ENCODE measurements at regions not wholly inside any gene's neighbourhood (a gene's known extent, or its start where the extent isn't known, plus 50 kb on each side); places are given as distances from the start of the nearest gene placed in this dataset.

GRCh38 chr5:124419531-124419930 is 326.9 kb downstream of the ZNF608 start:
- TF ChIP-seq CTCF (IDR thresholded peaks at IDR 0.05) = no peak
- Histone ChIP-seq H3K9ac (ENCODE audit: insufficient read depth, low read length, poor library complexity, severe bottlenecking) (no peak overlapping the region), H3K79me2 (ENCODE audit: insufficient read depth, low read length) (no peaks in the 10 kb centered on the region), H2AFZ (ENCODE audit: insufficient read depth, low read depth, low read length, poor library complexity, severe bottlenecking) (no peak overlapping the region), H4K20me1 (ENCODE audit: insufficient read depth, low read length) (no peaks in the 10 kb centered on the region), H3K4me3 (replicated peaks in 1 of 3; ENCODE audit: low read depth in 2 of 3, low read length in 3 of 3) (no peak overlapping the region), H3K27me3 (ENCODE audit: control insufficient read depth in 2 of 2, insufficient read depth in 2 of 2, low read length in 2 of 2) (no peaks in the 10 kb centered on the region), H3K4me2 (replicated peaks; ENCODE audit: extremely low read depth, low read length, poor library complexity, severe bottlenecking) (no peak overlapping the region), H3K4me1 (ENCODE audit: control insufficient read depth in 1 of 2, insufficient read depth in 2 of 2, low read length in 2 of 2) (no peaks in the 10 kb centered on the region), H3K27ac (ENCODE audit: low read depth in 1 of 2, low read length in 2 of 2) (no peak overlapping the region), H3K9me3 (replicated peaks in 1 of 2; ENCODE audit: control insufficient read depth in 1 of 2, insufficient read depth in 1 of 2, low read length in 2 of 2) (peaks cover 12 to 19% of the 10 kb centered on the region in 2 donors), H3K36me3 (replicated peaks in 1 of 2; ENCODE audit: control insufficient read depth in 1 of 2, insufficient read depth in 2 of 2, low read length in 2 of 2) (no peaks in the 10 kb centered on the region)
- no peak overlapping the region for H3K4me3 Mint-ChIP-seq
- no peak overlapping the region for H3K27ac Mint-ChIP-seq
- no peaks in the 10 kb centered on the region for H3K4me1 Mint-ChIP-seq
- H3K27me3 Mint-ChIP-seq (ENCODE audit: low read depth in 3 of 3) = peaks cover 0 to 1% (median 0%) of the 10 kb centered on the region in 3 donors
- DNase-seq = no peak
- H3K36me3 Mint-ChIP-seq = no peaks in the 10 kb centered on the region
- intact Hi-C loops (cut with micrococcal nuclease) = no loop called here
- H3K9me3 Mint-ChIP-seq = peaks cover 9 to 28% (median 20%) of the 10 kb centered on the region in 7 donors
- no CpG with 5 or more reads among the region's 2 CpGs for WGBS (ENCODE audit: insufficient coverage)

GRCh38 chr5:124418390-124418789 is 328.0 kb downstream of the ZNF608 start:
- Mint-ChIP-seq H3K4me1 (no peaks in the 10 kb centered on the region), H3K36me3 (no peaks in the 10 kb centered on the region), H3K27me3 (ENCODE audit: low read depth in 3 of 3) (no peaks in the 10 kb centered on the region), H3K4me3 (no peak overlapping the region), H3K9me3 (peaks cover 6 to 23% (median 20%) of the 10 kb centered on the region in 7 donors), H3K27ac (no peak overlapping the region)
- no peaks in the 10 kb centered on the region for H3K27me3 ChIP-seq (ENCODE audit: control insufficient read depth in 2 of 2, insufficient read depth in 2 of 2, low read length in 2 of 2)
- no peak overlapping the region for H3K4me3 ChIP-seq (replicated peaks in 1 of 3; ENCODE audit: low read depth in 2 of 3, low read length in 3 of 3)
- H4K20me1 ChIP-seq (ENCODE audit: insufficient read depth, low read length) = no peaks in the 10 kb centered on the region
- H3K4me2 ChIP-seq (replicated peaks; ENCODE audit: extremely low read depth, low read length, poor library complexity, severe bottlenecking) = no peak overlapping the region
- no peaks in the 10 kb centered on the region for H3K4me1 ChIP-seq (ENCODE audit: control insufficient read depth in 1 of 2, insufficient read depth in 2 of 2, low read length in 2 of 2)
- 88% methylated on average over 2 of the region's 2 CpGs for WGBS (ENCODE audit: insufficient coverage)
- no peaks in the 10 kb centered on the region for H3K79me2 ChIP-seq (ENCODE audit: insufficient read depth, low read length)
- no peak overlapping the region for H3K27ac ChIP-seq (ENCODE audit: low read depth in 1 of 2, low read length in 2 of 2)
- no peak overlapping the region for H3K9ac ChIP-seq (ENCODE audit: insufficient read depth, low read length, poor library complexity, severe bottlenecking)
- no peak overlapping the region for H2AFZ ChIP-seq (ENCODE audit: insufficient read depth, low read depth, low read length, poor library complexity, severe bottlenecking)
- no peak for DNase-seq
- H3K36me3 ChIP-seq (replicated peaks in 1 of 2; ENCODE audit: control insufficient read depth in 1 of 2, insufficient read depth in 2 of 2, low read length in 2 of 2) = no peaks in the 10 kb centered on the region
- intact Hi-C loops (cut with micrococcal nuclease) = no loop called here
- peaks cover 4 to 19% of the 10 kb centered on the region in 2 donors for H3K9me3 ChIP-seq (replicated peaks in 1 of 2; ENCODE audit: control insufficient read depth in 1 of 2, insufficient read depth in 1 of 2, low read length in 2 of 2)
- TF ChIP-seq CTCF (IDR thresholded peaks at IDR 0.05) = no peak

All from CD14-positive monocyte (primary cell).